Naive thymus-derived CD4-positive, alpha-beta T cell (primary cell): ENCODE measurements at regions not wholly inside any gene's neighbourhood (a gene's known extent, or its start where the extent isn't known, plus 50 kb on each side); places are given as distances from the start of the nearest gene placed in this dataset.
"Not testable (repeated sequence)": the region's sequence is repeated elsewhere in the genome, so short reads cannot be mapped to it uniquely, and the experiment has no call there.

Experiments
- ATAC-seq: fragments of 150-1000 bp; cut with Tn5 transposase; 2 replicates; pipeline ENCODE4 v1.10.0; 2021; ENCODE audit warnings: mild to moderate bottlenecking, moderate library complexity
- CTCF ChIA-PET: fragments of 350-600 bp; sonication (Branson Sonifier 250); formaldehyde crosslinking; loops from one replicate; lab custom pipeline; 2021; ENCODE audit warnings: antibody characterized with exemption; lab: Charles Lee
- POLR2A ChIA-PET: fragments of 350-600 bp; sonication (Branson Sonifier 250); formaldehyde crosslinking; loops from one replicate; lab custom pipeline; 2021; ENCODE audit warnings: antibody characterized with exemption, inconsistent platforms; lab: Charles Lee
- DNase-seq, 9 donors: peaks; one replicate each; pipeline versions ENCODE4 v3.0.0 to v3.0.0-alpha.2; 2020 to 2022; ENCODE audit warnings: mixed read lengths in 1 of 9
- H3K27ac ChIP-seq: one replicate; pipeline ENCODE4 v1.7.0; 2013; ENCODE audit warnings: mild to moderate bottlenecking, low read depth, low read length, moderate library complexity
- H3K27me3 ChIP-seq, 2 donors: one replicate each; pipeline ENCODE4 v1.7.0; 2013; ENCODE audit warnings: low read length in 2 of 2, mild to moderate bottlenecking in 2 of 2, moderate library complexity in 2 of 2; ENCODE audit not compliant: control insufficient read depth in 2 of 2, insufficient read depth in 2 of 2
- H3K36me3 ChIP-seq, 3 experiments: 1 replicate in 2 of 3; 2 replicates in 1 of 3; pipeline ENCODE4 v1.7.0; 2013; ENCODE audit warnings: low read length in 3 of 3, mild to moderate bottlenecking in 3 of 3, moderate library complexity in 1 of 3; ENCODE audit not compliant: insufficient read depth in 3 of 3, control insufficient read depth in 2 of 3
- H3K4me1 ChIP-seq, 2 donors: one replicate each; pipeline ENCODE4 v1.7.0; 2013; ENCODE audit warnings: low read length in 2 of 2, mild to moderate bottlenecking in 2 of 2, moderate library complexity in 1 of 2; ENCODE audit not compliant: control insufficient read depth in 2 of 2, insufficient read depth in 2 of 2
- H3K4me3 ChIP-seq: 2 replicates; pipeline ENCODE4 v1.7.0; 2013; ENCODE audit warnings: mild to moderate bottlenecking, low read length
- H3K9me3 ChIP-seq, 3 experiments: 1 replicate in 2 of 3; 2 replicates in 1 of 3; pipeline ENCODE4 v1.7.0; 2013; ENCODE audit warnings: low read length in 3 of 3; ENCODE audit not compliant: control insufficient read depth in 2 of 3
- H3K27ac Mint-ChIP-seq, 9 donors: one replicate each; pipeline ENCODE4 v1.8.0; 2020 to 2022; ENCODE audit warnings: mixed read lengths in 9 of 9, mild to moderate bottlenecking in 8 of 9, moderate library complexity in 5 of 9, inconsistent platforms in 2 of 9
- H3K27me3 Mint-ChIP-seq, 5 donors: one replicate each; pipeline ENCODE4 v1.8.0; 2021 to 2022; ENCODE audit warnings: mixed read lengths in 5 of 5, mild to moderate bottlenecking in 1 of 5
- H3K36me3 Mint-ChIP-seq, 5 donors: one replicate each; pipeline ENCODE4 v1.8.0; 2020 to 2022; ENCODE audit warnings: mixed read lengths in 5 of 5, mild to moderate bottlenecking in 3 of 5, inconsistent platforms in 1 of 5
- H3K4me1 Mint-ChIP-seq, 7 donors: one replicate each; pipeline ENCODE4 v1.8.0; 2020 to 2022; ENCODE audit warnings: mixed read lengths in 7 of 7, mild to moderate bottlenecking in 3 of 7, inconsistent platforms in 1 of 7
- H3K4me3 Mint-ChIP-seq, 10 donors: one replicate each; pipeline ENCODE4 v1.8.0; 2020 to 2022; ENCODE audit warnings: mild to moderate bottlenecking in 10 of 10, mixed read lengths in 10 of 10, moderate library complexity in 6 of 10, inconsistent platforms in 2 of 10
- H3K9me3 Mint-ChIP-seq, 11 donors: one replicate each; pipeline ENCODE4 v1.8.0; 2020 to 2022; ENCODE audit warnings: mixed read lengths in 11 of 11, mild to moderate bottlenecking in 4 of 11, inconsistent platforms in 1 of 11, moderate library complexity in 1 of 11
- intact Hi-C, 2 donors: fragments of 100-400 bp; cut with micrococcal nuclease; formaldehyde crosslinking; loops; one replicate each; pipeline ENCODE4 v1.15.1; 2023

DNA sequence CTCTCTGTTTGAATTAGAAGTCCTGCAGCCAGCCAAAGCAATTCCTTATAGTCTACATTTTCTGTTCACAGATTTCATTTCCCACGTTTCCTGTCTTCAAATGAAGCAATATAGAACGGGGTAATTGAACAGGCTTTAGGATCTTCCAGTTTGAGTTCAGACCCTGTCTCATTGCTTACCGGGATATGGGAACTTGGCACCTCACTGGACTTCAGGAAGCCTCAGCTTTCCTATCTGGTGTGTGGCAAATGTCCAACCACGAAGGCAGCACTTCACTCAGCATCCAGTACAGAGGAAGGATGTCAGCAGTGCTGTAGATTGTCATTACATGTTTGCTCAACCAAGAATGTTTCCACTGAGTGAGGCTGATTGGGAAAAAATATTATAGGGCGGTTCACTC lies 271.1 kb upstream of the ZFP42 start:
- Histone ChIP-seq H3K27me3 (no peaks in the 10 kb centered on the region), H3K9me3 (no peaks in the 10 kb centered on the region), H3K4me1 (no peaks in the 10 kb centered on the region), H3K27ac (no peak overlapping the region), H3K36me3 (no peaks in the 10 kb centered on the region), H3K4me3 (no peak overlapping the region)
- Mint-ChIP-seq H3K27me3 (no peaks in the 10 kb centered on the region), H3K4me3 (no peak overlapping the region), H3K4me1 (no peaks in the 10 kb centered on the region), H3K36me3 (peaks cover 0 to 4% (median 0%) of the 10 kb centered on the region in 5 donors), H3K27ac (no peak overlapping the region), H3K9me3 (peaks cover 0 to 16% (median 8%) of the 10 kb centered on the region in 11 donors)
- no peak for DNase-seq
- intact Hi-C loops: no loop called here
- no peak for ATAC-seq
- ChIA-PET POLR2A (no interaction called here), CTCF (no interaction called here)

DNA sequence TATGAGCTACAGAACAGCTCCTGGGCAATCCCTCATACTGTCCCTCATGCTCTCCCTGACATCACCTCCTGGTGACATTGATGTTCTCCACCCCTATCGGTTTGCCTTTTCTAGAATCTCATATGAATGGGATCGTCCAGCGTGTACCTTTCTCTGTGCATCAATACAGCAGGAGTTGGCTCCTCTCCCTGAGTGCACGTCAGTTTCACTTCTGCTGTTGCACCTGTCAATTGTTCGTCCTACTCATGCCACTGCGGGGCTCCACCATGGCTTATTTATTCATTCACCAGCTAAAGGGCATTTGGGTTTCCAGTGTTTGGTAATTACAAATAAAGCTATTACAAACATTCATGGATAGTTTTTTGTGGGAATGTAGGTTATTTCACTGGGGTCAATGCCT lies 269.1 kb upstream of the ZFP42 start:
- Mint-ChIP-seq H3K27me3 (no peaks in the 10 kb centered on the region), H3K27ac (no peak overlapping the region), H3K4me3 (no peak overlapping the region), H3K36me3 (peaks cover 0 to 4% (median 0%) of the 10 kb centered on the region in 5 donors), H3K4me1 (no peaks in the 10 kb centered on the region), H3K9me3 (peaks cover 0 to 25% (median 11%) of the 10 kb centered on the region in 11 donors)
- intact Hi-C loops: no loop called here
- ATAC-seq (no peak), DNase-seq (no peak)
- no peaks in the 10 kb centered on the region for H3K4me1 ChIP-seq
- H3K9me3 ChIP-seq: peaks cover 0 to 4% (median 0%) of the 10 kb centered on the region in 3 experiments
- H3K27ac ChIP-seq: no peak overlapping the region
- H3K4me3 ChIP-seq: no peak overlapping the region
- ChIA-PET POLR2A (no interaction called here), CTCF (no interaction called here)
- no peaks in the 10 kb centered on the region for H3K36me3 ChIP-seq
- H3K27me3 ChIP-seq: no peaks in the 10 kb centered on the region

DNA sequence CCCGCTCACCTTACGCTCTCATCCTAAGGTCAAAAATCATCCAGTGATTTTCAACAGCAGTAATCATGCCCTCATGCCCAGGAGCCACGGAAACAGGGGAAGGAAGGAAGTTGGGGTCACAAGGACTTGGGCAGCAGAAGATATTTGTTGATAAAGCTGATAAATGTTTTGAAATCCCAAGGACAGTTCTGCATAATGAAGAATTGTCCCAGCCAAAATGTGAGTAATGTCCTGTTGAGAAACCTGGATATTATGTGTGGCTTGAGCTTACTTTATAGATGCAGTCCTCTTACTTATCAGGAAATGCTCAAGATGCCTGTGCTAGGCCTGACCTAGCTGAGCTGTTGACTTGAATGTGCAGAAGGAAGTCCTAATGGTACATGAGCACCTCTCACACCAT lies 263.0 kb upstream of the ZFP42 start:
- POLR2A ChIA-PET: no interaction called here

DNA sequence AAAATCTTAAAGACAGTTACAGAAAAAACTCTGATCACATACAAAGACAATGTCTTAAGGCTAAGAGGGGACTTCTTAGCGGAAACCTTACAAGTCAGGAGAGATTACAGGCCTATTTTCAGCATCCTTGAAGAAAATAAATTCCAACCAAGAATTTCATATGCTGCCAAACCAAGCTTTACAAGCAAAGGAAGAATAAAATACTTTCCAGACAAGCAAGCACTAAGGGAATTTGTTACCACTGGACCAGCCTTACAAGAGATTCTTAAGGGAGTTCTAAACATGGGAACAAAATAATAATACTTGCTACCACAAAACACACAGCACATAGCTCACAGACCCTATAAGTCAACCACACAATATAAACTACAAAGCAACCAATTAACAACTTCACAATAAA lies 255.8 kb upstream of the ZFP42 start:
- H3K4me3 Mint-ChIP-seq: no peak overlapping the region
- H3K36me3 Mint-ChIP-seq: peaks cover 0 to 5% (median 0%) of the 10 kb centered on the region in 5 donors
- CTCF ChIA-PET: no interaction called here
- POLR2A ChIA-PET: no interaction called here
- H3K9me3 Mint-ChIP-seq: peaks cover 0 to 78% (median 26%) of the 10 kb centered on the region in 11 donors
- no peak for ATAC-seq
- Histone ChIP-seq H3K4me3 (no peak overlapping the region), H3K27ac (no peak overlapping the region), H3K36me3 (no peaks in the 10 kb centered on the region), H3K9me3 (peaks cover 0 to 21% (median 0%) of the 10 kb centered on the region in 3 experiments), H3K4me1 (no peaks in the 10 kb centered on the region), H3K27me3 (no peaks in the 10 kb centered on the region)
- no peaks in the 10 kb centered on the region for H3K4me1 Mint-ChIP-seq
- no peaks in the 10 kb centered on the region for H3K27me3 Mint-ChIP-seq
- no peak overlapping the region for H3K27ac Mint-ChIP-seq
- DNase-seq: no peak
- intact Hi-C loops: no loop called here

More for the DNA sequence above, 263.0 kb upstream of the ZFP42 start:
- CTCF ChIA-PET: no interaction called here
- H3K4me1 ChIP-seq: no peaks in the 10 kb centered on the region
- H3K27me3 ChIP-seq: no peaks in the 10 kb centered on the region
- no peak overlapping the region for H3K4me3 ChIP-seq
- peaks cover 0 to 4% (median 0%) of the 10 kb centered on the region in 3 experiments for H3K9me3 ChIP-seq
- H3K9me3 Mint-ChIP-seq: peaks cover 4 to 68% (median 20%) of the 10 kb centered on the region in 11 donors
- ATAC-seq: no peak
- H3K4me1 Mint-ChIP-seq: no peaks in the 10 kb centered on the region
- intact Hi-C loops: no loop called here
- no peaks in the 10 kb centered on the region for H3K36me3 ChIP-seq
- no peaks in the 10 kb centered on the region for H3K27me3 Mint-ChIP-seq
- H3K36me3 Mint-ChIP-seq: no peaks in the 10 kb centered on the region
- no peak for DNase-seq
- no peak overlapping the region for H3K27ac ChIP-seq
- H3K4me3 Mint-ChIP-seq: no peak overlapping the region
- H3K27ac Mint-ChIP-seq: no peak overlapping the region

DNA sequence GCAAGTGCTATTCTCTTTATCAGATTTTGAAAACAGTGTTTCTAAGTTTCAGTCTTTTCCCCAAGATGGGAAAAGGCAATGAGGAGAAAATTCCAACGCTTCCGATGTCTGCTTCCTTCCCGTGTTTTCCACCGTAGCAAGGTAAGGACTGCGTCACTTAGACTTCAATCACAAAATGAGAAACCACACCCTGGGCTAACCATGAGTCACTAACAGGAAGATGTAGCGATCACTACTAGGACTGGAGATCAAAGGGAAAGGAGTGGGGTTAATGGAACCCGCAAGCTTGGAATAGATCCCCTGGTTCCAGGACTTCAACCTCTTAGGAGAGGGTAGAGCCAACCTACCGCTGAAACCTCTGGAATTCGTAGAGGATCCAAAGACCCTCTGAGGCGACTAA lies 250.7 kb upstream of the ZFP42 start:
- ATAC-seq (no peak), DNase-seq (no peak)
- H3K27ac ChIP-seq: no peak overlapping the region
- Mint-ChIP-seq H3K27me3 (no peaks in the 10 kb centered on the region), H3K27ac (no peak overlapping the region), H3K9me3 (peaks cover 4 to 67% (median 22%) of the 10 kb centered on the region in 11 donors), H3K4me1 (no peaks in the 10 kb centered on the region), H3K36me3 (peaks cover 0 to 5% (median 0%) of the 10 kb centered on the region in 5 donors), H3K4me3 (no peak overlapping the region)
- no peaks in the 10 kb centered on the region for H3K27me3 ChIP-seq
- CTCF ChIA-PET: no interaction called here
- no peaks in the 10 kb centered on the region for H3K36me3 ChIP-seq
- intact Hi-C loops: no loop called here
- no peaks in the 10 kb centered on the region for H3K4me1 ChIP-seq
- H3K9me3 ChIP-seq: peaks cover 0 to 6% (median 0%) of the 10 kb centered on the region in 3 experiments
- POLR2A ChIA-PET: no interaction called here
- H3K4me3 ChIP-seq: no peak overlapping the region

DNA sequence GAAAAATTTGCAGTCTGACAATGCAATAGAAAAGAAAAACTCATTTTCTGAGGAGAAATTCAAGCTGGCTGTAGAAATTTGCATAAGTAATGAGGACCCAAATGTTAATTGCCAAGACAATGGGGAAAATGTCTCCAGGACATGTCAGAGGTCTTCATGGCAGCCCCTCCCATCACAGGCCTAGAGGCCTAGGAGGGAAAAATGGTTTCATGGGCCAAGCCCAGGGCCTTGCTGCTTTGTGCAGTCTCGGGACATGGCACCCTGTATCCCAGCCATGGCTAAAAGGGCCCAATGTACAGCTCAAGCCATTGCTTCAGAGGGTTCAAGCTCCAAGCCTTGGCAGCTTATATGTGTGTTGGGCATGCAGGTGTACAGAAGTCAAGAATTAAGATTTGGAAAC lies 244.9 kb upstream of the ZFP42 start:
- H3K9me3 ChIP-seq, H3K27ac Mint-ChIP-seq, H3K36me3 Mint-ChIP-seq, ATAC-seq, H3K36me3 ChIP-seq, POLR2A ChIA-PET, CTCF ChIA-PET, H3K4me3 ChIP-seq, H3K27me3 ChIP-seq, H3K27me3 Mint-ChIP-seq, H3K4me1 ChIP-seq, H3K27ac ChIP-seq, H3K4me1 Mint-ChIP-seq, intact Hi-C loops, DNase-seq, H3K4me3 Mint-ChIP-seq: not testable (repeated sequence)
- peaks cover 4 to 46% (median 19%) of the 10 kb centered on the region in 11 donors for H3K9me3 Mint-ChIP-seq

DNA sequence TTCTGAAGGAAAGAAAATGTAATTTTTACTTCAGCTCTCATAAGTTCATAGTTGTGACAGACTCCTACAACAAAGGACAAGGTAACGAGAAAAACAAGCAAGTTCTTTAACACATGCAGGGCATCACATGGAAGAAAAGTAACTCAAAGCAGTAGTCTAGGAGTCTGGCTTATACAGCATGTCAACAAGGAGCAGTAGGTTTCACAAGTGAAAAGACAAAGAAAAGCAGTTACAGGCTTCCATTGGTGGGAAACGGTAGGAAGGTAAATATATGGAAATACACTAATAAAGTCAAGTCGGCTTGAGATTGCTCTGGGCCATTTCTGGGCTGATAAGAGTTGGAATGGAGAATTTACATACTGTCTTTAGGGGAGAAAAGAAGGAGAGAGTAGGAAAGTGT lies 228.4 kb upstream of the ZFP42 start:
- Mint-ChIP-seq H3K4me1 (no peaks in the 10 kb centered on the region), H3K9me3 (peaks cover 2 to 28% (median 8%) of the 10 kb centered on the region in 11 donors), H3K27me3 (no peaks in the 10 kb centered on the region), H3K4me3 (no peak overlapping the region), H3K27ac (no peak overlapping the region), H3K36me3 (peaks cover 0 to 3% (median 0%) of the 10 kb centered on the region in 5 donors)
- no peaks in the 10 kb centered on the region for H3K27me3 ChIP-seq
- ChIA-PET CTCF (no interaction called here), POLR2A (no interaction called here)
- no peak overlapping the region for H3K27ac ChIP-seq
- no peaks in the 10 kb centered on the region for H3K9me3 ChIP-seq
- ATAC-seq (no peak), DNase-seq (no peak)
- H3K4me3 ChIP-seq: no peak overlapping the region
- H3K4me1 ChIP-seq: no peaks in the 10 kb centered on the region
- H3K36me3 ChIP-seq: no peaks in the 10 kb centered on the region
- intact Hi-C loops: no loop called here
